Liver (tissue), 3 donors: ENCODE measurements at regions not wholly inside any gene's neighbourhood (a gene's known extent, or its start where the extent isn't known, plus 50 kb on each side); places are given as distances from the start of the nearest gene placed in this dataset.
"Not testable (repeated sequence)": the region's sequence is repeated elsewhere in the genome, so short reads cannot be mapped to it uniquely, and the experiment has no call there.

Experiments used
- ATF3 ChIP-seq: IDR thresholded peaks from 2 replicates; pipeline ENCODE4 v1.6.1; 2016; ENCODE audit warnings: antibody characterized with exemption
- EGR1 ChIP-seq, 2 donors: IDR thresholded peaks; 2 replicates each; pipeline ENCODE4 v1.6.1; 2016 to 2018; ENCODE audit warnings: antibody characterized with exemption in 2 of 2, low read depth in 2 of 2
- MAX ChIP-seq: IDR thresholded peaks from 2 replicates; pipeline ENCODE4 v1.6.1; 2016; ENCODE audit warnings: antibody characterized with exemption
- RAD21 ChIP-seq, 2 donors: IDR thresholded peaks; 2 replicates each; pipeline ENCODE4 v1.6.1; 2016; ENCODE audit warnings: antibody characterized with exemption in 2 of 2, mild to moderate bottlenecking in 2 of 2
- REST ChIP-seq: IDR thresholded peaks from 2 replicates; pipeline ENCODE4 v1.6.1; 2016; ENCODE audit warnings: antibody characterized with exemption, mild to moderate bottlenecking
- TAF1 ChIP-seq: conservative IDR thresholded peaks from 2 replicates; pipeline ENCODE4 v1.6.1; 2016; ENCODE audit warnings: antibody characterized with exemption, mild to moderate bottlenecking
- TF ChIP-seq, protein P1 (sequence below): fragments of 150-350 bp; IDR thresholded peaks from 2 replicates; pipeline ENCODE4 v1.5.1; 2017; ENCODE audit warnings: improper control_type of control experiment, low read depth, low read length; ENCODE audit not compliant: missing input control
- donor health status: healthy.
- donor health status: healthy.

DNA sequence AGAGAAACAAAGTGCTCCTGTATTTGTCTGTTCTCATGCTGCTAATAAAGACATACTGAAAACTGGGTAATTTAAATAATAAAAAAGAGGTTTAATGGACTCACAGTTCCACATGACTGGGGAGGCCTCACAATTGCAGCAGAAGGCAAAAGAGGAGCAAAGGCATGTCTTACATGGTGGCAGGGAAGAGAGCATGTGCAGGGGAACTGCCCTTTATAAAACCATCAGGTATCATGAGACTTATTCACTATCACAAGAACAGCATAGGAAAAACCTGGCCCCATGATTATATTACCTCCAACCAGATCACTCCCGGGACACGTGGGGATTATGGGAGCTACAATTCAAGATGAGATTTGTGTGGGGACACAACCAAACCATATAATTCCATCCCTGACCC is 514.1 kb upstream of the ADGRB3 start:
- TF ChIP-seq RAD21 (IDR thresholded peaks at IDR 0.05); MAX; TAF1; EGR1 (IDR thresholded peaks at IDR 0.05; ENCODE audit: low read depth in 2 of 2); ATF3; REST: not testable (repeated sequence)
- TF ChIP-seq, protein P1, sequence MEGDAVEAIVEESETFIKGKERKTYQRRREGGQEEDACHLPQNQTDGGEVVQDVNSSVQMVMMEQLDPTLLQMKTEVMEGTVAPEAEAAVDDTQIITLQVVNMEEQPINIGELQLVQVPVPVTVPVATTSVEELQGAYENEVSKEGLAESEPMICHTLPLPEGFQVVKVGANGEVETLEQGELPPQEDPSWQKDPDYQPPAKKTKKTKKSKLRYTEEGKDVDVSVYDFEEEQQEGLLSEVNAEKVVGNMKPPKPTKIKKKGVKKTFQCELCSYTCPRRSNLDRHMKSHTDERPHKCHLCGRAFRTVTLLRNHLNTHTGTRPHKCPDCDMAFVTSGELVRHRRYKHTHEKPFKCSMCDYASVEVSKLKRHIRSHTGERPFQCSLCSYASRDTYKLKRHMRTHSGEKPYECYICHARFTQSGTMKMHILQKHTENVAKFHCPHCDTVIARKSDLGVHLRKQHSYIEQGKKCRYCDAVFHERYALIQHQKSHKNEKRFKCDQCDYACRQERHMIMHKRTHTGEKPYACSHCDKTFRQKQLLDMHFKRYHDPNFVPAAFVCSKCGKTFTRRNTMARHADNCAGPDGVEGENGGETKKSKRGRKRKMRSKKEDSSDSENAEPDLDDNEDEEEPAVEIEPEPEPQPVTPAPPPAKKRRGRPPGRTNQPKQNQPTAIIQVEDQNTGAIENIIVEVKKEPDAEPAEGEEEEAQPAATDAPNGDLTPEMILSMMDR: not testable (repeated sequence)
